Heart right ventricle (tissue), 16 donors: ENCODE measurements at regions not wholly inside any gene's neighbourhood (a gene's known extent, or its start where the extent isn't known, plus 50 kb on each side); places are given as distances from the start of the nearest gene placed in this dataset.

Experiments
- ATAC-seq, 8 donors: fragments of 200-7000 bp; cut with Tn5 transposase; one replicate each; pipeline ENCODE4 v1.9.1; 2020; ENCODE audit warnings: mild to moderate bottlenecking in 8 of 8, moderate library complexity in 8 of 8, moderate number of reproducible peaks in 1 of 8
- DNase-seq, 2 donors: peaks; one replicate each; pipeline ENCODE4 v3.0.0-alpha.2; 2020
- H3K27ac ChIP-seq, 10 donors: fragments of 200-600 bp; sonication (generic) in 2 of 10; one replicate each; pipeline versions ENCODE4 v1.5.0 to v1.8.0; 2020 to 2022; ENCODE audit warnings: mild to moderate bottlenecking in 3 of 10
- H3K27me3 ChIP-seq, 7 donors: fragments of 200-600 bp; one replicate each; pipeline ENCODE4 v1.8.0; 2021 to 2022; ENCODE audit warnings: mild to moderate bottlenecking in 2 of 7
- H3K36me3 ChIP-seq, 9 donors: fragments of 200-600 bp; sonication (generic) in 1 of 9; one replicate each; pipeline versions ENCODE4 v1.5.0 to v1.8.0; 2020 to 2022; ENCODE audit warnings: mild to moderate bottlenecking in 2 of 9
- H3K4me1 ChIP-seq, 9 donors: fragments of 200-600 bp; sonication (generic) in 1 of 9; one replicate each; pipeline versions ENCODE4 v1.5.0 to v1.8.0; 2020 to 2022; ENCODE audit warnings: mild to moderate bottlenecking in 4 of 9
- H3K4me3 ChIP-seq, 10 donors: fragments of 200-600 bp; sonication (generic) in 2 of 10; one replicate each; pipeline versions ENCODE4 v1.5.0 to v1.8.0; 2020 to 2022; ENCODE audit warnings: mild to moderate bottlenecking in 7 of 10, moderate library complexity in 2 of 10
- H3K9me3 ChIP-seq, 11 donors: fragments of 200-600 bp in 10 of 11; sonication (generic) in 2 of 11; one replicate each; pipeline versions ENCODE4 v1.5.0 to v1.8.0; 2013 to 2022; ENCODE audit warnings: mild to moderate bottlenecking in 2 of 11, control low read depth in 1 of 11, moderate library complexity in 1 of 11
- WGBS, 2 donors: extraction: QIAGEN DNeasy Blood & Tissue Kit; methylation state at CpG; one replicate each; pipeline ENCODE4 v1.1.7; 2013; ENCODE audit warnings: inconsistent platforms in 1 of 2; 5-methylcytosine and 5-hydroxymethylcytosine counted together
- intact Hi-C, 10 donors: fragments of 100-400 bp; cut with DNase I; formaldehyde crosslinking; loops; one replicate each; pipeline versions ENCODE4 v1.11.1 to v1.14.2; 2022
- TF ChIP-seq, protein P1 (sequence below), 9 donors: fragments of 200-600 bp; sonication (generic) in 2 of 9; IDR thresholded peaks; one replicate each; pipeline versions ENCODE4 v1.5.0 to v1.8.0; 2021 to 2022; ENCODE audit warnings: antibody characterized with exemption in 9 of 9, mild to moderate bottlenecking in 5 of 9, moderate library complexity in 1 of 9
- donor health status: Arrhythmogenic right ventricular cardiomyopathy.
- donor health status: ischemic (EF 13 %, LVEDD 7.1; RV severe dilation, severe dysfunction).
- donor health status: healthy with polysubstance abuse.
- donor health status: DM: no; HTN: yes; CAD: no.
- donor health status: DM: no; HTN: no; CAD: no.
- donor health status: ischemic (EF 25% LVEDD 6.9; RV normal size, moderate dysfunction).
- donor health status: ischemic (EF 25% LVEDD 5.7; RV mildly dilated, moderate dysfunction).
- donor health status: healthy.
- donor health status: DM: yes; HTN: yes; CAD: no.
- donor health status: Ischemic cardiomyopathy.
- donor health status: ischemic (EF 35%, LVEDD 5.7; RV mildly dilated, moderate dysfunction).
- donor health status: nonischemic (EF 11% LVEDD 7.7; RV severe dilation, severe dysfunction).
- donor health status: DM: yes; HTN: yes; CAD: no.
- donor health status: PGD.
- donor health status: ischemic (EF 29% LVEDD 5.4; RV normal size, mild dysfunction).
- donor health status: nonischemic (EF 23%, LVEDD 6.1; RV moderate dilation, normal function).

DNA sequence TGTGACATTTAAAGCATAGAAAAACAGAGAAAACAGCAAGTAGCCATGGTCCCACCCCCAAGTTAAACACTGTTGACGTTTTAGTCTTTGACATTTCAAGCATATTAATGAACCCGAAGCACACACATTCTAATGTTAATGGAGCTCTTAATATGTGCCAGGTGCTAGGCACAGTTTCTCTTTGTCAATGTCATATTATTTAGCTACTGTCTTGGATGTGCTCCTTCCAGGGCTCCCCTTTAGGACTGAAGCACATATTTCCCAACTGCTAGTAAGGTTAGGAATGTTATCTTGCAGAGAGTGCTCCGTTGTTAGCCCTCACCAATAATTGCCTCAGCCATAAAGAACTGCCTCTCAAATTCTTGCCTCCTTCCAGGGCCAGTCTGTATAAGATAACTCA is 716.6 kb upstream of the TENM4 start:
- Histone ChIP-seq H3K36me3 (no peaks in the 10 kb centered on the region), H3K9me3 (no peaks in the 10 kb centered on the region), H3K4me3 (no peak overlapping the region), H3K4me1 (no peaks in the 10 kb centered on the region), H3K27me3 (no peaks in the 10 kb centered on the region), H3K27ac (no peak overlapping the region)
- no peak for DNase-seq
- ATAC-seq, result no peak
- TF ChIP-seq, protein P1, sequence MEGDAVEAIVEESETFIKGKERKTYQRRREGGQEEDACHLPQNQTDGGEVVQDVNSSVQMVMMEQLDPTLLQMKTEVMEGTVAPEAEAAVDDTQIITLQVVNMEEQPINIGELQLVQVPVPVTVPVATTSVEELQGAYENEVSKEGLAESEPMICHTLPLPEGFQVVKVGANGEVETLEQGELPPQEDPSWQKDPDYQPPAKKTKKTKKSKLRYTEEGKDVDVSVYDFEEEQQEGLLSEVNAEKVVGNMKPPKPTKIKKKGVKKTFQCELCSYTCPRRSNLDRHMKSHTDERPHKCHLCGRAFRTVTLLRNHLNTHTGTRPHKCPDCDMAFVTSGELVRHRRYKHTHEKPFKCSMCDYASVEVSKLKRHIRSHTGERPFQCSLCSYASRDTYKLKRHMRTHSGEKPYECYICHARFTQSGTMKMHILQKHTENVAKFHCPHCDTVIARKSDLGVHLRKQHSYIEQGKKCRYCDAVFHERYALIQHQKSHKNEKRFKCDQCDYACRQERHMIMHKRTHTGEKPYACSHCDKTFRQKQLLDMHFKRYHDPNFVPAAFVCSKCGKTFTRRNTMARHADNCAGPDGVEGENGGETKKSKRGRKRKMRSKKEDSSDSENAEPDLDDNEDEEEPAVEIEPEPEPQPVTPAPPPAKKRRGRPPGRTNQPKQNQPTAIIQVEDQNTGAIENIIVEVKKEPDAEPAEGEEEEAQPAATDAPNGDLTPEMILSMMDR (IDR thresholded peaks at IDR 0.05), result no peak
- intact Hi-C loops, result loop anchor here in 6 of 10 donors (5.0 to 10.0 kb wide), 4 partner anchors 393 to 693 kb away; no protein-coding TSS in a partner anchor
- WGBS, 2 donors, result 39% methylated on average over 3 of the region's 3 CpGs

DNA sequence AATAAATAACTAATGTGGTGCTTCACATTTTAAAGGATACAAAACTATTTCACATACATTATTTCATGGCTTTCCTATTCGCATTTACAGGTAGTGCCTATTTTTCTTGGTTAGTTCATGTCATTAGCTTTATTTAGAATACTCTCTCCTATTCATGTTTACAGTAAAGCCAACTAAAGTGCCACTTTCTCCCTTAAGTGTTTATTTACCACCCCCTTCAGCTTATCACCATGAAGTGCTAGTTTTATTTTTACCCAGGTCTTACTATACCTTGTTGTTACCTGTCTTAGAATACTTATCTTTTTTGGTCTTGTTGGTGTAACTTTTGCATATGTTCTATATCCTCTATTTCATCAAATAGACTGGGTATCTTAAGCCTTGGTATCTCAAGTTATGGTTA is 715.2 kb upstream of the TENM4 start:
- Histone ChIP-seq H3K4me3 (no peak overlapping the region), H3K27ac (no peak overlapping the region), H3K27me3 (no peaks in the 10 kb centered on the region), H3K9me3 (no peaks in the 10 kb centered on the region), H3K36me3 (no peaks in the 10 kb centered on the region), H3K4me1 (no peaks in the 10 kb centered on the region)
- DNase-seq, result no peak
- 75 to 95% methylated on average over 1 of the region's 1 CpG for WGBS, 2 donors
- TF ChIP-seq, protein P1 (IDR thresholded peaks at IDR 0.05), result no peak
- ATAC-seq, result no peak
- intact Hi-C loops, result loop anchor here in 6 of 10 donors (5.0 to 10.0 kb wide), 4 partner anchors 391 to 691 kb away; no protein-coding TSS in a partner anchor

DNA sequence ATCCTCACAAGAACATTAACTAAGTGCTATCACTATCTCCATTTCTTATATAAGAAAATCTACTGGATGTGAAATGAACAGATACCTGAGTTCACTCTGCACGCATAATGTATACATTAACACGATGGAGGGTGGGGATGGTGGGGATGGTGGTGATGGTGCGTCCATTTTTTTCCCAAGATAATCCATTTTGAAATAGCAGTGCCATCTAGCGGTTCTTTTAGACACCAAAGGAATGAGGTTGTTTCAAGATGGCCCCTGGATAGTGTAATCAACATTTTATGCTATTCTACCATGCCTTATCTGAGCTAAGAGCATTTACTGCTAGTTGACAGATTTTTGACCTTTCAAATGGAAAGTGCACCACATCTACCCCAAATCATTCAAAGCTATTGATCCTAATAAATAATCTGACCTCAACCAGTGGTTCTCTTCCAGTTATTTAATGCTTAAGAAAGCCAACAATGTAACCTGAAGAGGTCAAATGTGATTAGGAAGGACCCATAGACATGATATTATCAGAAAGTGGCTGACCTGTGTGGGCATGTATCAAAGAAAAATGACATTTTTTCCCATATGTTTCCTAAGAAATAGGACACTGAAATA is 714.7 kb upstream of the TENM4 start:
- Histone ChIP-seq H3K4me3 (no peak overlapping the region), H3K27me3 (no peaks in the 10 kb centered on the region), H3K9me3 (no peaks in the 10 kb centered on the region), H3K36me3 (no peaks in the 10 kb centered on the region), H3K27ac (no peak overlapping the region), H3K4me1 (no peaks in the 10 kb centered on the region)
- TF ChIP-seq, protein P1 (IDR thresholded peaks at IDR 0.05), result peak in 8 of 9 donors; percentile 20 to 62 (median 47)
- intact Hi-C loops, result loop anchor here in 8 of 10 donors (2.0 to 10.0 kb wide), 5 partner anchors 391 to 691 kb away; no protein-coding TSS in a partner anchor
- WGBS, 2 donors, result 17 to 22% methylated on average over 4 of the region's 4 CpGs
- DNase-seq (no peak), ATAC-seq (peak in 1 of 8 donors; percentile 22)

DNA sequence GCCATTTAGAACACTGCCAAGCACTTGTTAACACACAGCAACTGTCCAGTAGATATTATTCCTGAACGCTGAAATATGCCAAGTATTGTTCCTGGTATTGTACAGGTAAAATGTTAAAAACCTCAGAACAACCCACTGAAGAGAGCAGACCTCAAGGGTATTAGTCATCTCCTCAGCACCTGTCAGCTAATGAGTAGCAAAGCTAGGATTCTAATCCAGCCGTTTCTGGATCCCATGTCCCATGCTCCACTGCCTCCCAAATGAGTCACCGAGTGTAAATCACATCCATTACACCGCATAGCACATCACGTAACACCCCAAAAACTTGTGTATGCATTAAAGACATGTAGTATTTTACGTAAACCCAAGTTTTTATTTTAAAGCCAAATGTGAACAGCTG is 705.4 kb upstream of the TENM4 start:
- H3K27ac ChIP-seq, result no peak overlapping the region
- no peak overlapping the region for H3K4me3 ChIP-seq
- TF ChIP-seq, protein P1 (IDR thresholded peaks at IDR 0.05), result no peak
- no peaks in the 10 kb centered on the region for H3K27me3 ChIP-seq
- intact Hi-C loops, result no loop called here
- 82 to 85% methylated on average over 6 of the region's 6 CpGs for WGBS, 2 donors
- DNase-seq, result no peak
- ATAC-seq, result no peak
- H3K36me3 ChIP-seq, result no peaks in the 10 kb centered on the region
- H3K9me3 ChIP-seq, result no peaks in the 10 kb centered on the region
- no peaks in the 10 kb centered on the region for H3K4me1 ChIP-seq
